Panc1 (cell line): ENCODE measurements at regions not wholly inside any gene's neighbourhood (a gene's known extent, or its start where the extent isn't known, plus 50 kb on each side); places are given as distances from the start of the nearest gene placed in this dataset.

ENCODE experiments used
- ATAC-seq: fragments of 200-7000 bp; cut with Tn5 transposase; 2 replicates; pipeline ENCODE4 v1.9.1; 2020; ENCODE audit warnings: mild to moderate bottlenecking, moderate library complexity
- BruUV-seq: library from RNA; stranded (reverse); fragments of 400-500 nt; replicated peaks from 2 replicates; lab custom pipeline; 2021; lab: Mats Ljungman, UMichigan
- CTCF ChIA-PET: fragments of 300-600 bp; sonication (Branson Sonifier 250); formaldehyde crosslinking; loops from one replicate; lab custom pipeline; 2022; ENCODE audit warnings: antibody characterized with exemption; lab: Charles Lee
- POLR2A ChIA-PET: fragments of 300-600 bp; sonication (Branson Sonifier 250); formaldehyde crosslinking; loops from one replicate; lab custom pipeline; 2022; ENCODE audit warnings: antibody characterized with exemption; lab: Charles Lee
- DNase-seq: peaks from one replicate; pipeline ENCODE4 v3.0.0-alpha.2; 2010; ENCODE audit warnings: low read depth, low spot score
- H3K27ac ChIP-seq: 2 replicates; pipeline ENCODE4 v1.5.1; 2011; ENCODE audit warnings: mild to moderate bottlenecking, low read length, inconsistent platforms
- H3K27me3 ChIP-seq: fragments of 200-500 bp; sonication (Bioruptor generic); 2 replicates; pipeline ENCODE4 v1.6.0; 2014; ENCODE audit warnings: low read length, inconsistent platforms; ENCODE audit not compliant: control insufficient read depth, insufficient read depth
- H3K36me3 ChIP-seq: fragments of 200-500 bp; sonication (Bioruptor generic); 2 replicates; pipeline ENCODE4 v1.5.1; 2014; ENCODE audit warnings: inconsistent platforms, mild to moderate bottlenecking, low read length, moderate library complexity; ENCODE audit not compliant: control insufficient read depth, insufficient read depth
- H3K4me1 ChIP-seq: 2 replicates; pipeline ENCODE4 v1.5.1; 2011; ENCODE audit warnings: inconsistent platforms, mild to moderate bottlenecking, low read length, moderate library complexity; ENCODE audit not compliant: control insufficient read depth, insufficient read depth
- H3K4me3 ChIP-seq, 2 experiments: 2 replicates each; pipeline ENCODE4 v1.5.1; 2011 to 2012; ENCODE audit warnings: low read depth in 2 of 2, low read length in 2 of 2, mild to moderate bottlenecking in 2 of 2, inconsistent platforms in 1 of 2, moderate library complexity in 1 of 2
- H3K9me3 ChIP-seq: fragments of 200-500 bp; sonication (Bioruptor generic); 2 replicates; pipeline ENCODE4 v1.5.1; 2014; ENCODE audit warnings: low read depth, mild to moderate bottlenecking, inconsistent platforms, low read length, moderate library complexity; ENCODE audit not compliant: control insufficient read depth, insufficient read depth
- POLR2AphosphoS5 ChIP-seq: IDR thresholded peaks from 2 replicates; pipeline ENCODE4 v1.6.1; 2012; ENCODE audit warnings: mild to moderate bottlenecking, low read depth, low read length, moderate library complexity
- SIN3A ChIP-seq: IDR thresholded peaks from 2 replicates; pipeline ENCODE4 v1.6.1; 2012; ENCODE audit warnings: low read depth, mild to moderate bottlenecking, low read length, moderate library complexity, borderline replicate concordance; ENCODE audit not compliant: insufficient read depth
- TCF7L2 ChIP-seq: IDR thresholded peaks from 2 replicates; pipeline ENCODE4 v1.6.1; 2011; ENCODE audit warnings: mild to moderate bottlenecking, low read depth, low read length, inconsistent platforms
- in situ Hi-C: cut with HindIII; loops from 2 replicates; pipeline ENCODE4 v1.10.0; 2016; ENCODE audit warnings: low sequenced_read_pairs, low pct_unique_long_range_greater_than_20kb
- intact Hi-C: fragments of 100-400 bp; cut with micrococcal nuclease; formaldehyde crosslinking; loops from one replicate; pipeline ENCODE4 v1.10.0; 2022; ENCODE audit not compliant: unreplicated experiment
- TF ChIP-seq, protein P1 (sequence below), 2 experiments: IDR thresholded peaks; 2 replicates each; pipeline ENCODE4 v1.6.1; 2011 to 2012; ENCODE audit warnings: low read depth in 2 of 2, control low read depth in 1 of 2, low read length in 1 of 2, mild to moderate bottlenecking in 1 of 2, moderate library complexity in 1 of 2; ENCODE audit not compliant: insufficient read depth in 1 of 2
- TF ChIP-seq, protein P2 (sequence below): fragments of 450-650 bp; IDR thresholded peaks from 2 replicates; pipeline ENCODE4 v1.5.1; 2017; ENCODE audit warnings: mild to moderate bottlenecking

DNA sequence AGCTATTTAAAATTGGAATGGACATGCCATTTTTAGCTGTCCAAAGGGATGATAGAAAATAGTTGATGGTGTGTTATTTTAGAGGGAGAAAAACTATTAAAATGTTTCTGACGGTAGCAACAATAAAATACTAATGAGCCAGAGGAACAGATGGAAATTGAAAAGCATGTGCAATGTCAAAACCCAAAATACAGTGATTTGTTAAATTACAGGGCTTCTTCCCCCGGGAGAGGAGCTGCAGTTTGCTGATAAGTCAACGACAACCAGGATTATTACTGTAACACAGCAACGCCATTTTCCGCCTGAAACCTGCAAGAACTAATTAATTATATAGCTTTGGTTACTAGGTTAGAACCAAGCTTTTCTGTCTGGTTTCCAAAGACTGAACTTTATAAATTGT, 179.6 kb upstream of the SPTLC3 start:
- intact Hi-C loops (no loop called here), in situ Hi-C loops (no loop called here)
- no peaks in the 10 kb centered on the region for H3K36me3 ChIP-seq
- H3K9me3 ChIP-seq = no peaks in the 10 kb centered on the region
- H3K4me1 ChIP-seq = no peaks in the 10 kb centered on the region
- CTCF ChIA-PET = no interaction called here
- no peak overlapping the region for H3K4me3 ChIP-seq
- no peak overlapping the region for H3K27ac ChIP-seq
- no peak for ATAC-seq
- no peak for TF ChIP-seq POLR2AphosphoS5
- TF ChIP-seq, protein P1, sequence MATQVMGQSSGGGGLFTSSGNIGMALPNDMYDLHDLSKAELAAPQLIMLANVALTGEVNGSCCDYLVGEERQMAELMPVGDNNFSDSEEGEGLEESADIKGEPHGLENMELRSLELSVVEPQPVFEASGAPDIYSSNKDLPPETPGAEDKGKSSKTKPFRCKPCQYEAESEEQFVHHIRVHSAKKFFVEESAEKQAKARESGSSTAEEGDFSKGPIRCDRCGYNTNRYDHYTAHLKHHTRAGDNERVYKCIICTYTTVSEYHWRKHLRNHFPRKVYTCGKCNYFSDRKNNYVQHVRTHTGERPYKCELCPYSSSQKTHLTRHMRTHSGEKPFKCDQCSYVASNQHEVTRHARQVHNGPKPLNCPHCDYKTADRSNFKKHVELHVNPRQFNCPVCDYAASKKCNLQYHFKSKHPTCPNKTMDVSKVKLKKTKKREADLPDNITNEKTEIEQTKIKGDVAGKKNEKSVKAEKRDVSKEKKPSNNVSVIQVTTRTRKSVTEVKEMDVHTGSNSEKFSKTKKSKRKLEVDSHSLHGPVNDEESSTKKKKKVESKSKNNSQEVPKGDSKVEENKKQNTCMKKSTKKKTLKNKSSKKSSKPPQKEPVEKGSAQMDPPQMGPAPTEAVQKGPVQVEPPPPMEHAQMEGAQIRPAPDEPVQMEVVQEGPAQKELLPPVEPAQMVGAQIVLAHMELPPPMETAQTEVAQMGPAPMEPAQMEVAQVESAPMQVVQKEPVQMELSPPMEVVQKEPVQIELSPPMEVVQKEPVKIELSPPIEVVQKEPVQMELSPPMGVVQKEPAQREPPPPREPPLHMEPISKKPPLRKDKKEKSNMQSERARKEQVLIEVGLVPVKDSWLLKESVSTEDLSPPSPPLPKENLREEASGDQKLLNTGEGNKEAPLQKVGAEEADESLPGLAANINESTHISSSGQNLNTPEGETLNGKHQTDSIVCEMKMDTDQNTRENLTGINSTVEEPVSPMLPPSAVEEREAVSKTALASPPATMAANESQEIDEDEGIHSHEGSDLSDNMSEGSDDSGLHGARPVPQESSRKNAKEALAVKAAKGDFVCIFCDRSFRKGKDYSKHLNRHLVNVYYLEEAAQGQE (IDR thresholded peaks at IDR 0.05; ENCODE audit: insufficient read depth in 1 of 2, low read depth in 2 of 2, low read length in 1 of 2) = no peak
- no peak for TF ChIP-seq SIN3A
- TF ChIP-seq, protein P2, sequence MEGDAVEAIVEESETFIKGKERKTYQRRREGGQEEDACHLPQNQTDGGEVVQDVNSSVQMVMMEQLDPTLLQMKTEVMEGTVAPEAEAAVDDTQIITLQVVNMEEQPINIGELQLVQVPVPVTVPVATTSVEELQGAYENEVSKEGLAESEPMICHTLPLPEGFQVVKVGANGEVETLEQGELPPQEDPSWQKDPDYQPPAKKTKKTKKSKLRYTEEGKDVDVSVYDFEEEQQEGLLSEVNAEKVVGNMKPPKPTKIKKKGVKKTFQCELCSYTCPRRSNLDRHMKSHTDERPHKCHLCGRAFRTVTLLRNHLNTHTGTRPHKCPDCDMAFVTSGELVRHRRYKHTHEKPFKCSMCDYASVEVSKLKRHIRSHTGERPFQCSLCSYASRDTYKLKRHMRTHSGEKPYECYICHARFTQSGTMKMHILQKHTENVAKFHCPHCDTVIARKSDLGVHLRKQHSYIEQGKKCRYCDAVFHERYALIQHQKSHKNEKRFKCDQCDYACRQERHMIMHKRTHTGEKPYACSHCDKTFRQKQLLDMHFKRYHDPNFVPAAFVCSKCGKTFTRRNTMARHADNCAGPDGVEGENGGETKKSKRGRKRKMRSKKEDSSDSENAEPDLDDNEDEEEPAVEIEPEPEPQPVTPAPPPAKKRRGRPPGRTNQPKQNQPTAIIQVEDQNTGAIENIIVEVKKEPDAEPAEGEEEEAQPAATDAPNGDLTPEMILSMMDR = no peak
- TF ChIP-seq TCF7L2 = no peak
- POLR2A ChIA-PET = no interaction called here
- no peaks in the 10 kb centered on the region for H3K27me3 ChIP-seq
- DNase-seq = no peak
- no TSS peak for BruUV-seq

DNA sequence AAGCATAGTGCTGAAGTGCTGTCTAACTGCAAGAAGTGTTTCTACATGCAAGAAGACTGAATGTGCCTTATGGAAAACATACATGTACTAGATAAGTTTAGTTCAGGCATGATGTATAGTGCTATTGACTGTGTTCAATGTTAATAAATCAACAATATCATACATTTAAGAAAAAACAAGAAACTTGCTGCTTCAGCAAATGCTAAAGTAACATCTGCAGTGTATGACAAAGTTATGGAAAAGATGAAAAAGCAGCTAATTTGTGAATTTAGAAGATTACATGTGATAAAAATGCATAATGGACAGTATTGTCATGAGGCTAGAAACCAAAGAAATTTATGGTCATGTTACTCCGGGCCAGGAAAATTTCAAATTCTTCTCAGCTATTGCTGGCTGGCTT, 174.9 kb upstream of the SPTLC3 start:
- H3K36me3 ChIP-seq = no peaks in the 10 kb centered on the region
- H3K27ac ChIP-seq = no peak overlapping the region
- no peaks in the 10 kb centered on the region for H3K27me3 ChIP-seq
- no peak for TF ChIP-seq SIN3A
- ChIA-PET CTCF (no interaction called here), POLR2A (no interaction called here)
- in situ Hi-C loops (no loop called here), intact Hi-C loops (no loop called here)
- DNase-seq = no peak
- no peaks in the 10 kb centered on the region for H3K4me1 ChIP-seq
- H3K4me3 ChIP-seq = no peak overlapping the region
- ATAC-seq = no peak
- H3K9me3 ChIP-seq = no peaks in the 10 kb centered on the region
- BruUV-seq = no TSS peak

DNA sequence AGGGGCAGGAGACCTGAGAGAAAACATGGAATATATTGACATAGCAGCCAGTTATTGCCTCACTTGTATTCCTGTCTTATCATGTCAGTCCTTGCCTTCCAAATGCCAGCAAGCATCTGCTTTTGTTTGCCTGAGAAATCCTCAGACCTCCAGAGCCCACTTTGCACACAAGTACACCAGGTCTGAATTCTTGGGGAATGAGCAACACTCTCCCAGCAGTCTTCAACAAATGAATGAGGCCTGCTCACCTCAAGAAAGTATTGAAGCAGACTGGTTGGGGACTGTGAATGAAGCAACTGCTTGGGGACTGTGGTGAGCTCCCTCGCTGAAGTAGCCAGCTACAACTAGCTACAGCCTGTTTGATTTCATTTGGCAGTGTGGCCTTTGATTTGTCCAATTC, 172.8 kb upstream of the SPTLC3 start:
- CTCF ChIA-PET = no interaction called here
- POLR2A ChIA-PET = no interaction called here
- ATAC-seq = no peak
- Histone ChIP-seq H3K36me3 (no peaks in the 10 kb centered on the region), H3K27me3 (no peaks in the 10 kb centered on the region), H3K27ac (no peak overlapping the region), H3K4me1 (no peaks in the 10 kb centered on the region), H3K9me3 (no peaks in the 10 kb centered on the region), H3K4me3 (no peak overlapping the region)
- TF ChIP-seq SIN3A = no peak
- TF ChIP-seq, protein P1 (IDR thresholded peaks at IDR 0.05; ENCODE audit: insufficient read depth in 1 of 2, low read depth in 2 of 2, low read length in 1 of 2) = no peak
- TF ChIP-seq, protein P2 = no peak
- no peak for TF ChIP-seq TCF7L2
- TF ChIP-seq POLR2AphosphoS5 = no peak
- intact Hi-C loops = no loop called here
- in situ Hi-C loops = no loop called here
- no peak for DNase-seq
- BruUV-seq = no TSS peak
